ENCODE measurements at regions not wholly inside any gene's neighbourhood (a gene's known extent, or its start where the extent isn't known, plus 50 kb on each side); places are given as distances from the start of the nearest gene placed in this dataset.
"Not testable (repeated sequence)": the region's sequence is repeated elsewhere in the genome, so short reads cannot be mapped to it uniquely, and the experiment has no call there.

- intact Hi-C loops (cut with DNase I), result no loop called here
- WGBS, 4 donors, result 47 to 64% (median 59%) methylated on average over 2 of the region's 2 CpGs
- Histone ChIP-seq H3K4me1 (no peaks in the 10 kb centered on the region), H3K27me3 (no peaks in the 10 kb centered on the region), H3K4me3 (no peak overlapping the region), H3K27ac (no peak overlapping the region), H3K9me3 (peaks cover 0 to 24% (median 10%) of the 10 kb centered on the region in 12 donors), H3K36me3 (no peaks in the 10 kb centered on the region)
- ATAC-seq (no peak), DNase-seq (no peak)
- TF ChIP-seq POLR2A (IDR thresholded peaks at IDR 0.05), result no peak
- TF ChIP-seq, protein P1, sequence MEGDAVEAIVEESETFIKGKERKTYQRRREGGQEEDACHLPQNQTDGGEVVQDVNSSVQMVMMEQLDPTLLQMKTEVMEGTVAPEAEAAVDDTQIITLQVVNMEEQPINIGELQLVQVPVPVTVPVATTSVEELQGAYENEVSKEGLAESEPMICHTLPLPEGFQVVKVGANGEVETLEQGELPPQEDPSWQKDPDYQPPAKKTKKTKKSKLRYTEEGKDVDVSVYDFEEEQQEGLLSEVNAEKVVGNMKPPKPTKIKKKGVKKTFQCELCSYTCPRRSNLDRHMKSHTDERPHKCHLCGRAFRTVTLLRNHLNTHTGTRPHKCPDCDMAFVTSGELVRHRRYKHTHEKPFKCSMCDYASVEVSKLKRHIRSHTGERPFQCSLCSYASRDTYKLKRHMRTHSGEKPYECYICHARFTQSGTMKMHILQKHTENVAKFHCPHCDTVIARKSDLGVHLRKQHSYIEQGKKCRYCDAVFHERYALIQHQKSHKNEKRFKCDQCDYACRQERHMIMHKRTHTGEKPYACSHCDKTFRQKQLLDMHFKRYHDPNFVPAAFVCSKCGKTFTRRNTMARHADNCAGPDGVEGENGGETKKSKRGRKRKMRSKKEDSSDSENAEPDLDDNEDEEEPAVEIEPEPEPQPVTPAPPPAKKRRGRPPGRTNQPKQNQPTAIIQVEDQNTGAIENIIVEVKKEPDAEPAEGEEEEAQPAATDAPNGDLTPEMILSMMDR (IDR thresholded peaks at IDR 0.05), result no peak
These were observed 124.5 kb upstream of the SLC13A1 start for GRCh38 chr7:123324283-123324682.

DNA sequence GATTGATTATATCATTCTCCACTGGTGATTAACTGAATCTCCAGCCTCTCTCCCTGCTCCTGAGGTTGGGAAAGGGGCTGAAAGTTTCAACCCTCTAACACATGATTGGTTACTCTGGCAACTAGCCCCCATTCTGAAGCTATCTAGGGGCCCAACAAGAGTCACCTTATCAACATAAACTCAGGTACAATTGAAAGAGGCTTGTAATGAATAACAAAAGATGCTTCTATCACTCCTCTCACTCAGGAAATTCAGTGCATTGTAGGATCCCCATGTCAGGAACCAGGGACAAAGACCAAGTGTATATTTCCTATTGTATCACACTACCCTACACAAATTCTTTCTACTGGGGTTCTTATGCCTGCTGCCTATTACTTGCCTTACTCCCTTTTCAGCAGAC lies 123.9 kb upstream of the SLC13A1 start:
- ATAC-seq (no peak), DNase-seq (no peak)
- Histone ChIP-seq H3K4me1 (no peaks in the 10 kb centered on the region), H3K36me3 (no peaks in the 10 kb centered on the region), H3K9me3 (peaks cover 0 to 24% (median 10%) of the 10 kb centered on the region in 12 donors), H3K4me3 (no peak overlapping the region), H3K27ac (no peak overlapping the region), H3K27me3 (no peaks in the 10 kb centered on the region)
- TF ChIP-seq POLR2A (IDR thresholded peaks at IDR 0.05), result no peak
- TF ChIP-seq, protein P1 (IDR thresholded peaks at IDR 0.05), result no peak
- intact Hi-C loops (cut with DNase I), result no loop called here

- H3K27me3 ChIP-seq; H3K4me1 ChIP-seq; H3K4me3 ChIP-seq; H3K27ac ChIP-seq; ATAC-seq; DNase-seq; H3K36me3 ChIP-seq; intact Hi-C loops (cut with DNase I): not testable (repeated sequence)
- H3K9me3 ChIP-seq, result peaks cover 0 to 24% (median 10%) of the 10 kb centered on the region in 12 donors
- 82 to 85% (median 83%) methylated on average over 5 of the region's 5 CpGs for WGBS, 4 donors
These were observed 121.8 kb upstream of the SLC13A1 start for GRCh38 chr7:123321578-123321977.

DNA sequence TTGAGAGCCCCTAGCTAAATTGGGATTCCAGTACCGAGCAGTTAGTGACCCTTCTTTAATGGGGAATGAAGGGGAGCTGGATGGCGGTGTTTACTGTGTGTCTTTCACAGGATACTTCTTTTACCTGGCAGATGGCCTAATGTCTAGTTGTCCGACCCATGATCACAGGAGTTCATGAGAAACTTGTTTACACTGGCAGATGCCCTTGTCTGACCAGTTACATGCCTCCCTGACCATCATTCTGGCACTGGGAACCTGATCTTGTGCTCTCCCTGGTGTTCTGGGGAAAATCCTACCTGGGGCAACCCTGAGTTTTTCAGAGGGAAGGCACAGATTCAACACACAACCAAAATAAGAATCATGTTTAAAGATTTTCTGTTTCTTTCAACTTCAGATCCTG lies 120.1 kb upstream of the SLC13A1 start:
- 87 to 90% (median 88%) methylated on average over 3 of the region's 3 CpGs for WGBS, 4 donors
- H3K4me1 ChIP-seq, result no peaks in the 10 kb centered on the region
- intact Hi-C loops (cut with DNase I), result no loop called here

DNA sequence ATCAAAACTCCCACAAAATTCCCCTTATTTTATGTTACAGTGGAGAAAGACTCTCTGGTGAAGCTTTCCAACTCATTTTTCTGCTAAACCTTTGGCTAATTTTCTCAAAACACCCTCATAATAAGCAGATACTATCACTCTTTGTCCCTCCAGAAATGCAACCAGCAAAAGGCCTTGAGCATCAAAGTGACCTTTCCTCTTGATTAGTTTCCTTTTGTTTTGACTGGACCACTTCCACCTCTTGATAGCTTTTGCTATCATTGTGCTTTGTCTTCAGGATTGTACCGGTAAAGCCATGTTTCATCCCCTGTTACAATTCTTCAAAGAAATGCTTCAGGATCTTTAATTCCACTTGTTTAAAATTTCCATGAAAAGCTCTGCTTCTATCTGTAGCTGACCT lies 115.1 kb upstream of the SLC13A1 start:
- Histone ChIP-seq H3K27ac (no peak overlapping the region), H3K36me3 (no peaks in the 10 kb centered on the region), H3K4me1 (no peaks in the 10 kb centered on the region), H3K27me3 (no peaks in the 10 kb centered on the region), H3K4me3 (no peak overlapping the region), H3K9me3 (no peaks in the 10 kb centered on the region)
- TF ChIP-seq, protein P1 (IDR thresholded peaks at IDR 0.05), result no peak
- TF ChIP-seq POLR2A (IDR thresholded peaks at IDR 0.05), result no peak
- ATAC-seq (no peak), DNase-seq (no peak)
- 45 to 61% (median 51%) methylated on average over 1 of the region's 1 CpG for WGBS, 4 donors
- intact Hi-C loops (cut with DNase I), result no loop called here

More for the DNA sequence above, 120.1 kb upstream of the SLC13A1 start:
- H3K27me3 ChIP-seq, result no peaks in the 10 kb centered on the region
- DNase-seq (no peak), ATAC-seq (no peak)
- H3K36me3 ChIP-seq, result no peaks in the 10 kb centered on the region
- no peak overlapping the region for H3K4me3 ChIP-seq
- H3K9me3 ChIP-seq, result peaks cover 0 to 24% (median 10%) of the 10 kb centered on the region in 12 donors
- TF ChIP-seq, protein P1 (IDR thresholded peaks at IDR 0.05), result no peak
- TF ChIP-seq POLR2A (IDR thresholded peaks at IDR 0.05), result no peak
- no peak overlapping the region for H3K27ac ChIP-seq

All from heart left ventricle (tissue), 16 donors.